ENCODE measurements at regions not wholly inside any gene's neighbourhood (a gene's known extent, or its start where the extent isn't known, plus 50 kb on each side); places are given as distances from the start of the nearest gene placed in this dataset.

GRCh38 chr18:44171301-44171700 is 509.4 kb upstream of the SETBP1 start:
- ATAC-seq (no peak), DNase-seq (no peak)
- Mint-ChIP-seq H3K27me3 (no peaks in the 10 kb centered on the region), H3K9me3 (peaks cover 0 to 22% (median 0%) of the 10 kb centered on the region in 9 donors), H3K27ac (no peak overlapping the region), H3K36me3 (no peaks in the 10 kb centered on the region), H3K4me1 (no peaks in the 10 kb centered on the region), H3K4me3 (no peak overlapping the region)
- POLR2A ChIA-PET, result no interaction called here

GRCh38 chr18:44175891-44176290 is 504.8 kb upstream of the SETBP1 start:
- Mint-ChIP-seq H3K27me3 (no peaks in the 10 kb centered on the region), H3K4me1 (no peaks in the 10 kb centered on the region), H3K36me3 (no peaks in the 10 kb centered on the region), H3K9me3 (peaks cover 0 to 29% (median 0%) of the 10 kb centered on the region in 9 donors), H3K4me3 (no peak overlapping the region), H3K27ac (no peak overlapping the region)
- ATAC-seq, result no peak
- DNase-seq, result no peak
- POLR2A ChIA-PET, result no interaction called here

GRCh38 chr18:44178476-44178875 is 502.2 kb upstream of the SETBP1 start:
- peaks cover 0 to 3% (median 0%) of the 10 kb centered on the region in 5 donors for H3K27me3 Mint-ChIP-seq
- H3K36me3 Mint-ChIP-seq, result no peaks in the 10 kb centered on the region
- no peak overlapping the region for H3K4me3 Mint-ChIP-seq
- peaks cover 0 to 29% (median 0%) of the 10 kb centered on the region in 9 donors for H3K9me3 Mint-ChIP-seq
- ATAC-seq, result no peak
- DNase-seq, result no peak
- POLR2A ChIA-PET, result no interaction called here
- no peak overlapping the region for H3K27ac Mint-ChIP-seq
- H3K4me1 Mint-ChIP-seq, result no peaks in the 10 kb centered on the region

GRCh38 chr18:44179693-44180092 is 501.0 kb upstream of the SETBP1 start:
- peaks cover 0 to 23% (median 0%) of the 10 kb centered on the region in 9 donors for H3K9me3 Mint-ChIP-seq
- DNase-seq (no peak), ATAC-seq (no peak)
- H3K27ac Mint-ChIP-seq, result no peak overlapping the region
- POLR2A ChIA-PET, result no interaction called here
- no peaks in the 10 kb centered on the region for H3K4me1 Mint-ChIP-seq
- no peak overlapping the region for H3K4me3 Mint-ChIP-seq
- H3K27me3 Mint-ChIP-seq, result peaks cover 0 to 3% (median 0%) of the 10 kb centered on the region in 5 donors
- H3K36me3 Mint-ChIP-seq, result no peaks in the 10 kb centered on the region

DNA sequence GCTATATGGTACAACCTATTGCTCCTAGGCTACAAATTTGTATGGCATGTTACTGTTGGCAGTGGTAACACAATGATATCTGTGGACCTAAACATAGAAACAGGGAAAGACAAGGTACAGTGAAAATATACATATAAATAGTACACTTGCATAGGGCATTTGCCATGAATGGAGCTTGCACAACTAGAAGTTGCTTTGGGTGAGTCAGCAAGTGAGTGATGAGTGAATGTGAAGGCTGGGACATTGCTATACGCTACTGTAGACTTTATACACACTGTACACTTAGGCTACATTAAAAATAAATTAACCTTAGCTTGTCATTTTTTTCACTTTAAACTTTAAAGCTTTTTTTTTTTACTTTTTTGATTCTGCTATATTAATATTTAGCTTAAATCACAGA is 500.0 kb upstream of the SETBP1 start:
- Mint-ChIP-seq H3K27me3 (peaks cover 0 to 3% (median 1%) of the 10 kb centered on the region in 5 donors), H3K27ac (no peak overlapping the region), H3K4me3 (no peak overlapping the region), H3K4me1 (no peaks in the 10 kb centered on the region), H3K9me3 (peaks cover 0 to 13% (median 0%) of the 10 kb centered on the region in 9 donors), H3K36me3 (no peaks in the 10 kb centered on the region)
- POLR2A ChIA-PET, result no interaction called here
- DNase-seq (no peak), ATAC-seq (no peak)

GRCh38 chr18:44181951-44182747 is 498.5 kb upstream of the SETBP1 start:
- Mint-ChIP-seq H3K27me3 (peaks cover 0 to 3% (median 1%) of the 10 kb centered on the region in 5 donors), H3K4me1 (no peaks in the 10 kb centered on the region), H3K36me3 (no peaks in the 10 kb centered on the region), H3K27ac (no peak overlapping the region), H3K4me3 (no peak overlapping the region), H3K9me3 (peaks cover 0 to under 1% (median 0%) of the 10 kb centered on the region in 9 donors)
- DNase-seq (no peak), ATAC-seq (no peak)
- POLR2A ChIA-PET, result no interaction called here

- Mint-ChIP-seq H3K4me1 (no peaks in the 10 kb centered on the region), H3K9me3 (no peaks in the 10 kb centered on the region)
Measured at GRCh38 chr18:44186001-44186400, 494.7 kb upstream of the SETBP1 start.

DNA sequence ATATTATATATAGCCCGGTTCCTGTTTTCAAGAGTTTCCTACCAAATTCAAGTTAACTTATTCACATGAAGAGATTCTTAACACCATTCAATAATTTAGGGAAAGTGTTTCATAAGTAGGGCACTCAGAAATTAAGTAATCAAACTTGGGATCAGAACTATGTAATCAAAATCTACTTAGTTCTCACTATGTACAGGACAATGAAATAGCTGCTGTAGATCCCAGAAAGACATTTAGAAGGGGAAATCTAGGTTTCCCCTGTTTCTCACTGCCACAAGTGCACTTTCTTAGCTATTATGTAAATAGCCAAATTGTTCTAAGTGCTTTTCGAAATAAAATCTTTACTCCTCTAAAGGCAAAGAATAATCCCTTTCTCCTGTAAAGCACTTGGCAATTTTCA is 493.6 kb upstream of the SETBP1 start:
- no peaks in the 10 kb centered on the region for H3K9me3 Mint-ChIP-seq
- no peaks in the 10 kb centered on the region for H3K4me1 Mint-ChIP-seq
- no peaks in the 10 kb centered on the region for H3K36me3 Mint-ChIP-seq
- POLR2A ChIA-PET, result no interaction called here
- H3K27ac Mint-ChIP-seq, result no peak overlapping the region
- peaks cover 0 to 3% (median 1%) of the 10 kb centered on the region in 5 donors for H3K27me3 Mint-ChIP-seq
- ATAC-seq (no peak), DNase-seq (no peak)
- no peak overlapping the region for H3K4me3 Mint-ChIP-seq

More at GRCh38 chr18:44186001-44186400, 494.7 kb upstream of the SETBP1 start:
- Mint-ChIP-seq H3K4me3 (no peak overlapping the region), H3K36me3 (no peaks in the 10 kb centered on the region), H3K27ac (no peak overlapping the region), H3K27me3 (peaks cover 0 to 3% (median 1%) of the 10 kb centered on the region in 5 donors)
- POLR2A ChIA-PET, result no interaction called here
- no peak for ATAC-seq
- DNase-seq, result no peak

DNA sequence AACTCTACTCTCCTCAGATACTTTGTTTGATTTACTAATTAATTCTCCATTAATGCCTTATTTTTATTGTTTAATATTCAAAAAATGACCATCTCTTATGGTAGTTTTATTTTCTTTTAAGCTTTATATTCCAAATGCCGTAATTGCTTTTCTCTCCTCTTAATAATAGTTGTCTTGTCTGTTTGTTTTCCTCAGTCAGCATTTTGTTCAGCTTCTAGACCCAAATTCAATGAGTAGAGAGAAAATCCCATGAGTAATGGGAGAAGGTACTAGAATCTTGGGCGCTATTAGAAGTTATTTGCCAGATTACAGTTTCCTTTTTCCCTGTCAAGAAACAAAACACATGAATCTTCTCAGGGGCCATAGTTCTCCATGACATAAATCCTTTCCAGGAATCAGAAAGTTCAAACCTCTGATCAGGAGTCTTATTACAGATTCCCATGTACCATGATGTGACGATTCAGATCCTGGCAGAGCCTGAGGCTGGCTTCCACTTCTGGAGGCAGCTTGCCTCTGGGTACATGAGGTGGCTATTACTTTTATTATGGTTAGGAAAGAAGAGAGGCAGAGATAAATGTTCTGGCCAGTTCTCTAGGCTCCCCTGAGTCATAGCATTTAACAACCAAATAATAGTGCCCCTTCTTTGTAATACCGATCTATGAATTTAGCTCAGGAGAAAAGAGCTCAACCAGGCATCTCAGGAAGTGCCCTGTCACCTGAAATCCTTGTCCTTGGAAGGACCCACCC is 485.1 kb upstream of the SETBP1 start:
- DNase-seq, result no peak
- no peaks in the 10 kb centered on the region for H3K4me1 Mint-ChIP-seq
- POLR2A ChIA-PET, result no interaction called here
- peaks cover 0 to 4% (median 0%) of the 10 kb centered on the region in 9 donors for H3K9me3 Mint-ChIP-seq
- H3K27ac Mint-ChIP-seq, result no peak overlapping the region
- peaks cover 0 to 8% (median 0%) of the 10 kb centered on the region in 3 donors for H3K36me3 Mint-ChIP-seq
- peaks cover 0 to 10% (median 4%) of the 10 kb centered on the region in 5 donors for H3K27me3 Mint-ChIP-seq
- no peak overlapping the region for H3K4me3 Mint-ChIP-seq
- no peak for ATAC-seq

DNA sequence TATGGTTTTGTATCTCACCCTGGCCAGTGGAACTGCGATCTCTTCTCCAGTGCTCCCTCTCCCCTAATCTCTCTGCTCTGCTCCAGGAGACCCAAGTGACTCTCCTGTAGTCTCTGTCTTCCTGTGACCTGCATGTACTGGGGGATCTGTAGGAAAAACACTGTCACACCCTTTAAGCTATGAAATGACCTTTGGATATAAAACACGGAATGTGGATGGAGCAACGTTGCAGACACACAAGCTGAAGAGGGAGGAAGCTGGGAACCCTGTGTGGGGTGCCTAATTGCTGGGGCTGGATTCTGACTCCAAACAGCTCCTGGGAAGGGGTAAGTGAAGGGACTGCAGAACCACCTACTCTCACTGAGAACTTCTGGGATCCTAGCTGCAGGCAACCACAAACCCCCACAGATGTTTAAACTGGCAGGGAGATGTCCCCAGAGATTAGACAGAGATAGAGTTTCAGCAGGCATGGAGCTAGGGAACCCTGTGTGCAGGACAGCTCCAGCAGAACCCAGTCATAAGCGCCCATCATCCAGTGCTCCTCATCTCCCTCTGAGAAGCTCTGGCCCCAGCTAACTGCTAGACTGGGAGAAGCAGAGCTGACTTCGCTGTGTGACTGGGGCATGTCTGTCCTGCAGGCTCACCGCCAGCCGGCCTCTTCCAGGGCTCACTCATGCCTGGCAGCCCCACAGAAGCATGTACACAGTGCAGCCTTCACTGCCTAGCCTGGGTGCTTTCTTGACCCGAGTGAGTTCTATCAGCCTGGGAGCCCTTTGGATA is 482.7 kb upstream of the SETBP1 start:
- DNase-seq, result no peak
- H3K27ac Mint-ChIP-seq, result no peak overlapping the region
- ATAC-seq, result no peak
- peaks cover 0 to 10% (median 4%) of the 10 kb centered on the region in 5 donors for H3K27me3 Mint-ChIP-seq
- peaks cover 0 to 8% (median 0%) of the 10 kb centered on the region in 3 donors for H3K36me3 Mint-ChIP-seq
- H3K4me3 Mint-ChIP-seq, result no peak overlapping the region
- no peaks in the 10 kb centered on the region for H3K4me1 Mint-ChIP-seq
- POLR2A ChIA-PET, result no interaction called here
- H3K9me3 Mint-ChIP-seq, result peaks cover 0 to 6% (median under 1%) of the 10 kb centered on the region in 9 donors

- Mint-ChIP-seq H3K27me3 (peaks cover 0 to 10% (median 4%) of the 10 kb centered on the region in 5 donors), H3K27ac (no peak overlapping the region), H3K4me3 (no peak overlapping the region), H3K4me1 (no peaks in the 10 kb centered on the region), H3K36me3 (peaks cover 0 to 8% (median 0%) of the 10 kb centered on the region in 3 donors), H3K9me3 (peaks cover 0 to 6% (median 1%) of the 10 kb centered on the region in 9 donors)
- no peak for ATAC-seq
- POLR2A ChIA-PET, result no interaction called here
- DNase-seq, result no peak
Measured at GRCh38 chr18:44198612-44199284, 481.9 kb upstream of the SETBP1 start.

DNA sequence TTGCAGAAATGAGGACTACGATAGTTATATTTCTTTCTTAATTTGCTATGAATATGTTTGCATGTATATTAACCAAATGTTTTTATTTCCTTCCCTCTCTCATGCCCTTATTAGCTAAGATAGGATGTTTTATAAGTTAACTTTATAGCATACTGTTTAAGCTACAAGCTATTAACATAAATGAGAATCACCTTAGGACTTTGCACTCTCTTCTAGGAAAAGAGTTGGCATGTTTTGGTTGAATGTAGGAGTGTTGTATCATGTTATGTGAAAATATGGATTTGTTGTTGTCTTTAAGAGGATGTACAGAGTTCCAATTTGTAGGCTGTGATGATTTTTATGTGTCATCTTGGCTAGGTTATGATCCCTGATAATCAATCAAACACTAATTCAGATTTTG is 467.4 kb upstream of the SETBP1 start:
- H3K27ac Mint-ChIP-seq, result no peak overlapping the region
- no peaks in the 10 kb centered on the region for H3K36me3 Mint-ChIP-seq
- no peak overlapping the region for H3K4me3 Mint-ChIP-seq
- H3K27me3 Mint-ChIP-seq, result no peaks in the 10 kb centered on the region
- H3K9me3 Mint-ChIP-seq, result peaks cover 0 to 3% (median 0%) of the 10 kb centered on the region in 9 donors
- H3K4me1 Mint-ChIP-seq, result no peaks in the 10 kb centered on the region
- POLR2A ChIA-PET, result no interaction called here
- no peak for ATAC-seq
- no peak for DNase-seq
